Ammon's horn (tissue), 1 donor: ENCODE measurements at regions not wholly inside any gene's neighbourhood (a gene's known extent, or its start where the extent isn't known, plus 50 kb on each side); places are given as distances from the start of the nearest gene placed in this dataset.
A peak's percentile ranks its signal among the peaks of the same experiment; 100 is the strongest.
"Not testable (repeated sequence)": the region's sequence is repeated elsewhere in the genome, so short reads cannot be mapped to it uniquely, and the experiment has no call there.

ENCODE experiments used
- DNase-seq: peaks from one replicate; pipeline ENCODE4 v3.0.0-alpha.2; 2016; ENCODE audit warnings: low spot score

- DNase-seq = no peak
Measured at GRCh38 chr5:57676222-57677098, 193.8 kb upstream of the ACTBL2 start.

DNA sequence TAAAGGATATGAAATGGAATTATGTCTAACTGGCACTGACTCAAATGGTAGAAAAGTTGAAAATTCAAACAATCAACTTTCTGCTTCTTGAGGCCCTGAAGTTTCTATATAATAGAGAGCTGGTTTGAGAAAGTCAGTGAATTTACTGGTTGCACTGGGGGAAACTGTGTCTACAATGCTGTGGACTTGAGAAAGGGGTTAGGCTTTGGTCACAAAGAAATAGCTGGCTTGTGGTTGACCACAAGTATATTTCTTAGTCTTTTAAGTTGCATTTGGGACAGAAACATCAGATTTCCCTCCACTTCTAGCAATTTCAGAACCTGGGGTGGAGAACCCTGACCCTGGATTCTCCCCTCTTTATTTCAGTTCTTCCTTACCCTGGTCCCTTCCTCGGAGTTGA lies 192.6 kb upstream of the ACTBL2 start:
- no peak for DNase-seq

DNA sequence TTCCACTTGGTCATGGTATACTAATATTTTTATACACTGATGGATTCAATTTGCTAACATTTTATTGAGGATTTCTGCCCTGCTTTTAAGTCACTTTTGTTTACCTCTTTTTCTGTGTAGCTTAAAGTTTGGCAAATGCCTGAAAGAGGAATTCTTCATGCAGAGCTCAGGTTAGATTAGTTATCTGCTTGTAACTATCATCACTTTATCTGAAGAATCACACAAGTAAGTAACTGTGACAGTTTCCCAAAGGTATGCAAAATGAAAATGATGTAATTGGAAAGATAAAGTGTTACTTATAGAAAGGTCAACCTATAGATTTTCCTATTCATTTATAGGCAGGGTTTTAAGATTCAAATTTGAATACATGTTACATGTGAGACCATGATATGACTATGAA lies 188.8 kb upstream of the ACTBL2 start:
- no peak for DNase-seq

GRCh38 chr5:57666582-57666981 lies 184.0 kb upstream of the ACTBL2 start:
- DNase-seq = no peak

DNA sequence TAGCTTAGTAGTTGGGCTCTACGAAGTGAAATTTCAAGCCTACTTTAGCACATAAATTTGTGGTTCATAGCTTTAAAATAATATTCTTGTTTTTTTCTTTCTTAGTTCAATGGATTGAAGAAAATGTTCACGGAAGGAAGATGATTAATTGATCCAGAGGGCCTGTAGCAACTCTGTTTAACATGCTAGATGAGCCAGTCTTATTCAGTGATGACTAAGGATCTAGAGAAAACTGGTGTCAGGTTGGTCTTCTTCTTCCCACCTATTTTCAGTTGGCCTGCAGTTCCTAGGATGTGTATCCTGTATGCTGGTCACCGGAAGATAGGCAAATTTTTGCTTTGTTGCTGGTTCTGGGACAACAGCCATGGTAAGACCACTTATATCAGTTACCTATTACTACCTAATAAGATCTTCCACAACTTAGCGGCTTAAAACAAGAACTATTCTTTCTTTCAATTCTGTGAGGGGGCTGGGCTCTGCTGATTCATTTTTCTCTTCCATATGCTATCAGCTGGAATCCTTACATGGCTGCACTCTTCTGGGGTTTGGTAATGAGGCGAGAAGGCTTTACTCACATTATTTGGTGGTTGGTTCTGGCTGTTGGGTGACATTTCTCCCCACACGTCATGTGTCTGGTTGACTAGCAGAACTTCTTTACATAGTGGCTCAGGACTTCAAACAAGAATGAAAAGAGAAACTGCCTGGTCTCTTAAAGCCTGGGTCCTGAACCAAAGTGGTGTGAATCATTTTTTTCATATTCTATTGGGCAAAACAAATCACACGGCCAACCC lies 182.7 kb upstream of the ACTBL2 start:
- DNase-seq = no peak

GRCh38 chr5:57664700-57665099 lies 182.1 kb upstream of the ACTBL2 start:
- DNase-seq = no peak

DNA sequence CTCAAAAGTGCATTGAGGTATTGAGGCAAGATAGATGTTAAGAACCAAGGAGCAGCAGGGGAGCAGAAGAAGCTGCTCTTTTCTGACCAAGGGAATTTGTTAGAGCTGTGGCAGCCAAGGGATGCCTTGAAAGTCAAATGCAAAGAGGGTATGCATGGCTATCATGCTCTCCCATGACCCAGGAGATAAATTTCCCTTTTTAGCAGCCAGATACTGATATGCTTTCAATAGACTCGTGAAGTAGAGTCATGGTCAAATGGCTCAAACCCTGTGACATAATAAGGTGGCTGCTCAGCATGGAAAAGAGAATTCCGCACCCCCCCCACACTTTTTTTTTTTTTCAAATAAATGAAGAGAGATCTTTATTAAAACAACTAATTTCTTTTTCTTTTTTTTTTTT lies 180.9 kb upstream of the ACTBL2 start:
- DNase-seq = no peak

- no peak for DNase-seq
Measured at GRCh38 chr5:57662991-57663390, 180.4 kb upstream of the ACTBL2 start.

DNA sequence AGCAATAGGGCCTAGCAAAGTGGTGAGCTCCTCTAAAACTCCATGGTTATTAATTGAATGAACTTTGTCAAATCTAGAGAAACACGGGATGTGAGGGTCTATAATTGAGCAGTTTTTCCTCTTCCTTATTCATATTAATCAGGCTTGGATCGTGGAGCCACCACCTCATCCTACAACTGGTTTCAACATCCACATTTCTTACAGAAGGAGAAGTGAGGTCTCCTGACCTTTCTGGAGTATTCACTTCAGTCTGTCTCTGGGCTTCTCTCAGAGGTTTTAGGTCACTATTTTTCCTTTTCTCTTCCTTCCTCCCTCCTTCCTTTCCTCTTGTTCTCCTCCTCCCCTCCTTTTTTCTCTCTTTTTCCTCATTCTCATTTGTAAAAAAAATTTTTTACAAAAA lies 177.3 kb upstream of the ACTBL2 start:
- peak; percentile 25 for DNase-seq

GRCh38 chr5:57658018-57658417 lies 175.4 kb upstream of the ACTBL2 start:
- DNase-seq = peak; percentile 24

- DNase-seq = no peak
Measured at GRCh38 chr5:57655228-57655627, 172.6 kb upstream of the ACTBL2 start.

GRCh38 chr5:57653636-57654290 lies 171.2 kb upstream of the ACTBL2 start:
- peak; percentile 75 for DNase-seq

- no peak for DNase-seq
Measured at GRCh38 chr5:57651127-57651526, 168.5 kb upstream of the ACTBL2 start.

GRCh38 chr5:57650360-57651069 lies 167.9 kb upstream of the ACTBL2 start:
- no peak for DNase-seq

GRCh38 chr5:57642698-57643097 lies 160.1 kb upstream of the ACTBL2 start:
- DNase-seq = no peak

DNA sequence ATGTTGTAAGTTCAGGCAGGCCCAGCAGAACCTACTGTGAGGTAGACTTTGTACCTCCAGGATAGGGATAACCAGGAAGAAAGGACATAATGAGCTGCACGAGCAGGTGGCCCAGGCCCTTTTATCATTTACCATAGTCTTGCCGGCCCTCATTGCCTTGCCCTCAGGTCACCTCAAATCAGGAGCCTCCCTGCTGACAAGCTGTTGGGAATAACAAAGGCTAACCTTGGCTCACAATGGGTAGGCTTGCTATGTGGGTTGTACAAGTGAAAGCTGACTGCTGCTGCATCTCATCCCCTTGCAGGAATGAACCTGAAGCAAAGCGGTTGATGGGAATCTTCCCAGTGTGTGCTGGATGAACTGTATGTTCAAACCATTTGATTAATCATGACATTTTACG lies 159.5 kb upstream of the ACTBL2 start:
- DNase-seq = no peak

GRCh38 chr5:57635146-57635777 lies 152.7 kb upstream of the ACTBL2 start:
- DNase-seq = no peak

DNA sequence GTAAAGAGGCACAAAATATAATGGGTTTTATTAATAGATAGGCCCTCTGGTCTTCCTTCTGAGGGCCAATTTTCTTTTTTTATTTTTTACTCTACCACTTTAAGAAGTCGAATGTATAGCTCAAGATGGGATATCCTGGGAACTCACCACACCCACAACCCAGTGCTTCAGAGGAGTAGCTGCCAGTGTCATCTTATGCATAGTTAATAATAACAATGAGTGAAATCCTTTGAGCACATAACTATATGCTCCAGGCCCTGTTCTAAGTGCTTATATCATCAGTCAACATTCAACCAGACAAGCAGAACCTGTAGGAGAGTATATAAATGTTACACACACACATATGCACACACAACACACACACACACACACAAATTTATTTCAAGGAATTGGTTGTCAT lies 150.3 kb upstream of the ACTBL2 start:
- no peak for DNase-seq

DNA sequence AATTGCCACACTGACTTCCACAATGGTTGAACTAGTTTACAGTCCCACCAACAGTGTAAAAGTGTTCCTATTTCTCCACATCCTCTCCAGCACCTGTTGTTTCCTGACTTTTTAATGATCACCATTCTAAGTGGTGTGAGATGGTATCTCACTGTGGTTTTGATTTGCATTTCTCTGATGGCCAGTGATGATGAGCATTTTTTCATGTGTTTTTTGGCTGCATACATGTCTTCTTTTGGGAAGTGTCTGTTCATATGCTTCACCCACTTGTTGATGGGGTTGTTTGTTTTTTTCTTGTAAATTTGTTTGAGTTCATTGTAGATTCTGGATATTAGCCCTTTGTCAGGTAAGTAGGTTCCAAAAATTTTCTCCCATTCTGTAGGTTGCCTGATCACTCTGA lies 148.5 kb upstream of the ACTBL2 start:
- not testable (repeated sequence) for DNase-seq

GRCh38 chr5:57627661-57628060 lies 145.1 kb upstream of the ACTBL2 start:
- no peak for DNase-seq

GRCh38 chr5:57626703-57627102 lies 144.1 kb upstream of the ACTBL2 start:
- no peak for DNase-seq

- DNase-seq = no peak
Measured at GRCh38 chr5:57621624-57622023, 139.0 kb upstream of the ACTBL2 start.
